ENCODE measurements at regions not wholly inside any gene's neighbourhood (a gene's known extent, or its start where the extent isn't known, plus 50 kb on each side); places are given as distances from the start of the nearest gene placed in this dataset.

DNA sequence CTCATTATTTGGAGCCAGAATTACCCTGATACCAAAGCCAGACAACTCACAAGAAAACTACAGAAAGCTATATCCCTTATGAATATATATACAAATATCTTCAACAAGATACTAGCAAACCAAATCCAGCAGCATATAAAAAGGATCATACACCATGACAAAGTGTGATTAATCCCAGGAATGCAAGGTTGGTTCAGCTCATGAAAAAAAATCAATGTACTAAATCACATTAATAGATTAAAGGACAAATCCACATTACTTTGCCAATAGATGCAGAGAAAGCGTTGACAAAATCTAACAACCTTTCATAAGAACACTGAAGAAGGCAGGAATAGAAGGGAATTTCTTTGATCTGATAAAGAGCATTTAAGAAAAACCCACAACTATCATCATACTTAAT is 50.4 kb upstream of the TEAD1 start:
- Histone ChIP-seq H3K36me3 (ENCODE audit: control insufficient read depth, insufficient read depth, low read length) (no peaks in the 10 kb centered on the region), H3K4me3 (replicated peaks; ENCODE audit: low read depth, low read length) (no peak overlapping the region), H3K27me3 (replicated peaks; ENCODE audit: control insufficient read depth, insufficient read depth, low read length) (no peaks in the 10 kb centered on the region)
- DNase-seq (ENCODE audit: extremely low read depth, insufficient read length), result no peak
- TF ChIP-seq, protein P1, sequence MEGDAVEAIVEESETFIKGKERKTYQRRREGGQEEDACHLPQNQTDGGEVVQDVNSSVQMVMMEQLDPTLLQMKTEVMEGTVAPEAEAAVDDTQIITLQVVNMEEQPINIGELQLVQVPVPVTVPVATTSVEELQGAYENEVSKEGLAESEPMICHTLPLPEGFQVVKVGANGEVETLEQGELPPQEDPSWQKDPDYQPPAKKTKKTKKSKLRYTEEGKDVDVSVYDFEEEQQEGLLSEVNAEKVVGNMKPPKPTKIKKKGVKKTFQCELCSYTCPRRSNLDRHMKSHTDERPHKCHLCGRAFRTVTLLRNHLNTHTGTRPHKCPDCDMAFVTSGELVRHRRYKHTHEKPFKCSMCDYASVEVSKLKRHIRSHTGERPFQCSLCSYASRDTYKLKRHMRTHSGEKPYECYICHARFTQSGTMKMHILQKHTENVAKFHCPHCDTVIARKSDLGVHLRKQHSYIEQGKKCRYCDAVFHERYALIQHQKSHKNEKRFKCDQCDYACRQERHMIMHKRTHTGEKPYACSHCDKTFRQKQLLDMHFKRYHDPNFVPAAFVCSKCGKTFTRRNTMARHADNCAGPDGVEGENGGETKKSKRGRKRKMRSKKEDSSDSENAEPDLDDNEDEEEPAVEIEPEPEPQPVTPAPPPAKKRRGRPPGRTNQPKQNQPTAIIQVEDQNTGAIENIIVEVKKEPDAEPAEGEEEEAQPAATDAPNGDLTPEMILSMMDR (IDR thresholded peaks at IDR 0.05; ENCODE audit: insufficient read depth, low read length, poor library complexity, severe bottlenecking), result no peak

Data from GM06990 (cell line).